GM23338 (cell line): ENCODE measurements at regions not wholly inside any gene's neighbourhood (a gene's known extent, or its start where the extent isn't known, plus 50 kb on each side); places are given as distances from the start of the nearest gene placed in this dataset.
A peak's percentile ranks its signal among the peaks of the same experiment; 100 is the strongest.

Experiments
- ATAC-seq: fragments of 200-7000 bp; cut with Tn5 transposase; 3 replicates; pipeline ENCODE4 v1.9.1; 2020
- DNase-seq: peaks from one replicate; pipeline ENCODE4 v3.0.0-alpha.2; 2015; ENCODE audit warnings: low spot score
- H2AFZ ChIP-seq: fragments of 200-600 bp; sonication (generic); 2 replicates; pipeline ENCODE4 v1.8.0; 2016; ENCODE audit warnings: antibody characterized with exemption, mild to moderate bottlenecking, moderate library complexity
- H3F3A ChIP-seq: fragments of 200-600 bp; sonication (generic); replicated peaks from 2 replicates; pipeline ENCODE4 v1.8.0; 2017; ENCODE audit warnings: antibody characterized with exemption, mixed run types, low read depth
- H3K27ac ChIP-seq: fragments of 200-600 bp; sonication (generic); 2 replicates; pipeline ENCODE4 v1.6.1; 2016; ENCODE audit warnings: low read depth
- H3K27me3 ChIP-seq: fragments of 200-600 bp; sonication (generic); 2 replicates; pipeline ENCODE4 v1.8.0; 2016; ENCODE audit warnings: mild to moderate bottlenecking, mixed run types, moderate library complexity; ENCODE audit not compliant: insufficient read depth
- H3K36me3 ChIP-seq: fragments of 200-600 bp; sonication (generic); 2 replicates; pipeline ENCODE4 v1.8.0; 2016; ENCODE audit warnings: mild to moderate bottlenecking; ENCODE audit not compliant: insufficient read depth
- H3K4me1 ChIP-seq: fragments of 200-600 bp; sonication (generic); 2 replicates; pipeline ENCODE4 v1.8.0; 2016; ENCODE audit warnings: mild to moderate bottlenecking, moderate library complexity; ENCODE audit not compliant: insufficient read depth
- H3K4me2 ChIP-seq: fragments of 200-600 bp; sonication (generic); 2 replicates; pipeline ENCODE4 v1.7.1; 2017; ENCODE audit warnings: mixed run types
- H3K4me3 ChIP-seq: fragments of 200-600 bp; sonication (generic); 2 replicates; pipeline ENCODE4 v1.6.1; 2016; ENCODE audit warnings: mixed run types
- H3K79me2 ChIP-seq: fragments of 200-600 bp; sonication (generic); replicated peaks from 2 replicates; pipeline ENCODE4 v1.8.0; 2017; ENCODE audit warnings: mild to moderate bottlenecking; ENCODE audit not compliant: insufficient read depth
- H3K9me2 ChIP-seq: fragments of 200-600 bp; sonication (generic); 2 replicates; pipeline ENCODE4 v1.8.0; 2017; ENCODE audit not compliant: insufficient read depth
- H4K20me1 ChIP-seq: fragments of 200-600 bp; sonication (generic); replicated peaks from 2 replicates; pipeline ENCODE4 v1.8.0; 2017; ENCODE audit warnings: mild to moderate bottlenecking; ENCODE audit not compliant: insufficient read depth
- H3K27ac Mint-ChIP-seq: 2 replicates; pipeline ENCODE4 v1.8.0; 2020; ENCODE audit warnings: inconsistent platforms, mild to moderate bottlenecking, moderate library complexity, mixed read lengths
- H3K27me3 Mint-ChIP-seq: 3 replicates; pipeline ENCODE4 v1.8.0; 2022; ENCODE audit warnings: low read depth, mild to moderate bottlenecking, moderate library complexity, mixed read lengths, inconsistent platforms; ENCODE audit not compliant: insufficient read depth, poor library complexity
- H3K36me3 Mint-ChIP-seq: 3 replicates; pipeline ENCODE4 v1.8.0; 2021; ENCODE audit warnings: low read depth, mild to moderate bottlenecking, inconsistent platforms, moderate library complexity, mixed read lengths
- H3K4me1 Mint-ChIP-seq: 3 replicates; pipeline ENCODE4 v1.8.0; 2020; ENCODE audit warnings: mild to moderate bottlenecking, inconsistent platforms, mixed read lengths
- H3K4me3 Mint-ChIP-seq: 3 replicates; pipeline ENCODE4 v1.8.0; 2021; ENCODE audit warnings: moderate library complexity, mild to moderate bottlenecking, inconsistent platforms, mixed read lengths
- H3K9me3 Mint-ChIP-seq: 3 replicates; pipeline ENCODE4 v1.8.0; 2020; ENCODE audit warnings: moderate library complexity, mild to moderate bottlenecking, inconsistent platforms, mixed read lengths
- CREB1 ChIP-seq: fragments of 250-450 bp; sonication (Bioruptor Pico); IDR thresholded peaks from 2 replicates; pipeline ENCODE4 v1.5.0; 2020; ENCODE audit warnings: low read depth, mild to moderate bottlenecking, moderate library complexity
- CTCF ChIP-seq, 2 experiments: fragments of 200-600 bp in 1 of 2; sonication (generic) in 1 of 2; conservative IDR thresholded peaks; 2 replicates each; pipeline versions ENCODE4 v1.5.1 to v1.6.1; 2016 to 2017; ENCODE audit warnings: antibody characterized with exemption in 2 of 2, low read depth in 2 of 2, mild to moderate bottlenecking in 2 of 2, moderate library complexity in 1 of 2
- ETS1 ChIP-seq: IDR thresholded peaks from 2 replicates; pipeline ENCODE4 v1.6.1; 2016; ENCODE audit warnings: antibody characterized with exemption
- EZH2 ChIP-seq: fragments of 200-600 bp; sonication (generic); IDR thresholded peaks from one replicate; pipeline ENCODE4 v1.8.0; 2017; ENCODE audit warnings: antibody characterized with exemption, mild to moderate bottlenecking, low read depth; ENCODE audit not compliant: unreplicated experiment
- EZH2phosphoT487 ChIP-seq: fragments of 200-600 bp; sonication (generic); IDR thresholded peaks from one replicate; pipeline ENCODE4 v1.8.1; 2018; ENCODE audit warnings: antibody characterized with exemption; ENCODE audit not compliant: unreplicated experiment
- JUNB ChIP-seq: IDR thresholded peaks from one replicate; pipeline ENCODE4 v1.6.1; 2016; ENCODE audit warnings: antibody characterized with exemption; ENCODE audit not compliant: unreplicated experiment
- NANOG ChIP-seq: IDR thresholded peaks from 2 replicates; pipeline ENCODE4 v1.6.1; 2016; ENCODE audit warnings: antibody characterized with exemption, borderline replicate concordance
- REST ChIP-seq: IDR thresholded peaks from one replicate; pipeline ENCODE4 v1.6.1; 2018; ENCODE audit warnings: antibody characterized with exemption; ENCODE audit not compliant: unreplicated experiment
- STAT1 ChIP-seq: IDR thresholded peaks from one replicate; pipeline ENCODE4 v1.6.1; 2016; ENCODE audit warnings: antibody characterized with exemption; ENCODE audit not compliant: unreplicated experiment
- ZNF114 ChIP-seq: fragments of 250-450 bp; sonication (Bioruptor Pico); IDR thresholded peaks from 2 replicates; pipeline ENCODE4 v1.5.0; 2020; ENCODE audit warnings: mild to moderate bottlenecking, moderate library complexity

DNA sequence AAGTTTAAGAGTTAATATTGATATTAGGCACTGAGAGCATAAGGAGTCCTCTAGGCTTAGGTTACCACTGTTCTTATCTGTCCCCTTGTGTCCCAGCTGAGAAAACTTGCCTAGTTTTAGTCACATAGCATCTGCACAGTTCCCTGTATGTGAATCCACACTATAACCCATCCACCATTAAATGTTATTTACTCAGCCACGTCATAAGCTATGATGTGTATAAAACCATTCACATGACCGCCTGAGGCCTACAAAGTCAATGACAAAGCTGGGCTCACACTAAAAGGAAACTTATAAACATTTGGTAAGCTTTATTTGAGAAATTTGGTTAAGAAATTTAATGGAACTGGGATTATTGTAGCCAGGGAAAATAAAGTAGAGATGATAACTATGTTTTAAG is 59.2 kb upstream of the TFAP2D start:
- no peaks in the 10 kb centered on the region for H3K4me1 ChIP-seq
- DNase-seq: no peak
- no peak overlapping the region for H3K4me3 ChIP-seq
- no peaks in the 10 kb centered on the region; the same call in 1 of the 2 replicates for H3K9me2 ChIP-seq
- Mint-ChIP-seq H3K4me1 (no peaks in the 10 kb centered on the region), H3K4me3 (no peak overlapping the region), H3K9me3 (peaks cover 10% of the 10 kb centered on the region), H3K27me3 (no peaks in the 10 kb centered on the region), H3K36me3 (peaks cover 9% of the 10 kb centered on the region; the same call in 2 of the 3 replicates), H3K27ac (no peak overlapping the region)
- TF ChIP-seq REST: no peak
- H3K4me2 ChIP-seq: no peak overlapping the region
- no peak overlapping the region for H3K27ac ChIP-seq
- no peak for ATAC-seq
- no peaks in the 10 kb centered on the region for H3F3A ChIP-seq
- no peaks in the 10 kb centered on the region for H3K36me3 ChIP-seq
- H4K20me1 ChIP-seq: no peaks in the 10 kb centered on the region
- no peaks in the 10 kb centered on the region for H3K79me2 ChIP-seq
- no peaks in the 10 kb centered on the region for H3K27me3 ChIP-seq
- no peak overlapping the region for H2AFZ ChIP-seq

- Histone ChIP-seq H3K79me2 (no peaks in the 10 kb centered on the region), H3K4me2 (no peak overlapping the region), H3F3A (no peaks in the 10 kb centered on the region), H3K27ac (no peak overlapping the region), H3K9me2 (no peaks in the 10 kb centered on the region), H2AFZ (no peak overlapping the region), H3K4me1 (no peaks in the 10 kb centered on the region), H3K27me3 (no peaks in the 10 kb centered on the region), H3K4me3 (no peak overlapping the region), H3K36me3 (no peaks in the 10 kb centered on the region), H4K20me1 (no peaks in the 10 kb centered on the region)
- Mint-ChIP-seq H3K27ac (no peak overlapping the region), H3K4me1 (no peaks in the 10 kb centered on the region), H3K27me3 (no peaks in the 10 kb centered on the region), H3K4me3 (no peak overlapping the region), H3K9me3 (no peaks in the 10 kb centered on the region), H3K36me3 (no peaks in the 10 kb centered on the region)
- TF ChIP-seq CTCF (conservative IDR thresholded peaks at IDR 0.05; ENCODE audit: low read depth in 2 of 2): peak; percentile 64 to 78
- TF ChIP-seq JUNB: no peak
- DNase-seq (peak; percentile 53), ATAC-seq (no peak)
Observed at GRCh38 chr6:50655848-50656453, 57.4 kb upstream of the TFAP2D start.

- Histone ChIP-seq H3K36me3 (no peaks in the 10 kb centered on the region), H4K20me1 (no peaks in the 10 kb centered on the region), H3K4me2 (no peak overlapping the region), H3K4me3 (no peak overlapping the region), H3K27ac (no peak overlapping the region), H3K4me1 (no peaks in the 10 kb centered on the region), H3K27me3 (no peaks in the 10 kb centered on the region), H3K79me2 (no peaks in the 10 kb centered on the region), H2AFZ (no peak overlapping the region), H3K9me2 (no peaks in the 10 kb centered on the region), H3F3A (no peaks in the 10 kb centered on the region)
- no peaks in the 10 kb centered on the region for H3K36me3 Mint-ChIP-seq
- H3K27ac Mint-ChIP-seq: no peak overlapping the region
- no peak for ATAC-seq
- H3K27me3 Mint-ChIP-seq: no peaks in the 10 kb centered on the region
- no peak overlapping the region for H3K4me3 Mint-ChIP-seq
- no peaks in the 10 kb centered on the region for H3K4me1 Mint-ChIP-seq
- H3K9me3 Mint-ChIP-seq: no peaks in the 10 kb centered on the region
- DNase-seq: no peak
- TF ChIP-seq EZH2: no peak
- TF ChIP-seq STAT1: no peak
- TF ChIP-seq CREB1 (CRISPR knock-in tag): no peak
- TF ChIP-seq ETS1: no peak
- no peak for TF ChIP-seq JUNB
- TF ChIP-seq ZNF114 (CRISPR knock-in tag): no peak
- no peak for TF ChIP-seq NANOG
- TF ChIP-seq EZH2phosphoT487: no peak
Observed at GRCh38 chr6:50657513-50657912, 55.8 kb upstream of the TFAP2D start.
